Activated CD4-positive, alpha-beta T cell treated with anti-CD3 and anti-CD28 coated beads, Interleukin-2, Interleukin-6, amounts not matched to agents 100 ng/mL and 50 ng/mL, durations not matched to agents 16 hours and 8 hours (primary cell): ENCODE measurements at regions not wholly inside any gene's neighbourhood (a gene's known extent, or its start where the extent isn't known, plus 50 kb on each side); places are given as distances from the start of the nearest gene placed in this dataset.
"Not testable (repeated sequence)": the region's sequence is repeated elsewhere in the genome, so short reads cannot be mapped to it uniquely, and the experiment has no call there.

Experiments used
- DNase-seq: peaks from one replicate; pipeline ENCODE4 v3.0.0-alpha.2; 2020

- DNase-seq: no peak
Observed at GRCh38 chr3:163513149-163513657, 1565.1 kb downstream of the SI start.

GRCh38 chr3:163508206-163508605 lies 1570.1 kb downstream of the SI start:
- DNase-seq: no peak

- no peak for DNase-seq
Observed at GRCh38 chr3:163504974-163505373, 1573.3 kb downstream of the SI start.

- DNase-seq: not testable (repeated sequence)
Observed at GRCh38 chr3:163499736-163500219, 1578.5 kb downstream of the SI start.

GRCh38 chr3:163498842-163499735 lies 1579.2 kb downstream of the SI start:
- not testable (repeated sequence) for DNase-seq

GRCh38 chr3:163491714-163492113 lies 1586.6 kb downstream of the SI start:
- DNase-seq: no peak

GRCh38 chr3:163490119-163490518 lies 1588.2 kb downstream of the SI start:
- peak; percentile 57 for DNase-seq

GRCh38 chr3:163482695-163483094 lies 1595.6 kb downstream of the SI start:
- DNase-seq: no peak

- DNase-seq: no peak
Observed at GRCh38 chr3:163481738-163482137, 1596.6 kb downstream of the SI start.

GRCh38 chr3:163476179-163476578 lies 1602.1 kb downstream of the SI start:
- no peak for DNase-seq

GRCh38 chr3:163474766-163475165 lies 1603.5 kb downstream of the SI start:
- no peak for DNase-seq

- DNase-seq: no peak
Observed at GRCh38 chr3:163468531-163469335, 1609.6 kb downstream of the SI start.

- DNase-seq: no peak
Observed at GRCh38 chr3:163462446-163462845, 1615.8 kb downstream of the SI start.

- DNase-seq: no peak
Observed at GRCh38 chr3:163450698-163451097, 1627.6 kb downstream of the SI start.

- DNase-seq: no peak
Observed at GRCh38 chr3:163438760-163439159, 1639.5 kb downstream of the SI start.

GRCh38 chr3:163422671-163423070 lies 1655.6 kb downstream of the SI start:
- no peak for DNase-seq

GRCh38 chr3:163391407-163392181 lies 1686.7 kb downstream of the SI start:
- DNase-seq: no peak

GRCh38 chr3:163384383-163384782 lies 1693.9 kb downstream of the SI start:
- DNase-seq: no peak

GRCh38 chr3:163382183-163382582 lies 1696.1 kb downstream of the SI start:
- DNase-seq: no peak

- no peak for DNase-seq
Observed at GRCh38 chr3:163368168-163368567, 1710.1 kb downstream of the SI start.

GRCh38 chr3:163364717-163365116 lies 1713.6 kb downstream of the SI start:
- DNase-seq: no peak

GRCh38 chr3:163362151-163362550 lies 1716.1 kb downstream of the SI start:
- DNase-seq: no peak
